NCI-H1436 treated with DMSO at 0.1 percent for 48 hours (cell line): ENCODE measurements at regions not wholly inside any gene's neighbourhood (a gene's known extent, or its start where the extent isn't known, plus 50 kb on each side); places are given as distances from the start of the nearest gene placed in this dataset.

ENCODE experiments used
- DNase-seq: peaks from one replicate; lab custom pipeline; 2025; lab: John Stamatoyannopoulos, UW

- DNase-seq, result no peak
Measured at GRCh38 chr1:38133756-38134155, 87.2 kb upstream of the POU3F1 start.

- DNase-seq, result no peak
Measured at GRCh38 chr1:38133304-38133703, 86.7 kb upstream of the POU3F1 start.

- DNase-seq, result no peak
Measured at GRCh38 chr1:38132681-38133080, 86.1 kb upstream of the POU3F1 start.

GRCh38 chr1:38131024-38131585 is 84.5 kb upstream of the POU3F1 start:
- DNase-seq, result no peak

- DNase-seq, result no peak
Measured at GRCh38 chr1:38129971-38130370, 83.4 kb upstream of the POU3F1 start.

GRCh38 chr1:38129473-38129872 is 82.9 kb upstream of the POU3F1 start:
- DNase-seq, result no peak

GRCh38 chr1:38128926-38129453 is 82.4 kb upstream of the POU3F1 start:
- DNase-seq, result no peak

- no peak for DNase-seq
Measured at GRCh38 chr1:38128511-38128910, 81.9 kb upstream of the POU3F1 start.

- no peak for DNase-seq
Measured at GRCh38 chr1:38127428-38127827, 80.8 kb upstream of the POU3F1 start.

GRCh38 chr1:38126970-38127369 is 80.4 kb upstream of the POU3F1 start:
- no peak for DNase-seq

- no peak for DNase-seq
Measured at GRCh38 chr1:38125837-38126520, 79.4 kb upstream of the POU3F1 start.

- no peak for DNase-seq
Measured at GRCh38 chr1:38125016-38125415, 78.4 kb upstream of the POU3F1 start.

GRCh38 chr1:38123356-38124135 is 77.0 kb upstream of the POU3F1 start:
- DNase-seq, result no peak

- no peak for DNase-seq
Measured at GRCh38 chr1:38121231-38121680, 74.7 kb upstream of the POU3F1 start.

- no peak for DNase-seq
Measured at GRCh38 chr1:38120552-38121230, 74.1 kb upstream of the POU3F1 start.

GRCh38 chr1:38118976-38119375 is 72.4 kb upstream of the POU3F1 start:
- no peak for DNase-seq

- no peak for DNase-seq
Measured at GRCh38 chr1:38117444-38117887, 70.9 kb upstream of the POU3F1 start.

GRCh38 chr1:38115682-38116202 is 69.1 kb upstream of the POU3F1 start:
- DNase-seq, result no peak

- no peak for DNase-seq
Measured at GRCh38 chr1:38115226-38115625, 68.6 kb upstream of the POU3F1 start.

GRCh38 chr1:38114241-38115026 is 67.8 kb upstream of the POU3F1 start:
- DNase-seq, result no peak

GRCh38 chr1:38113159-38113666 is 66.6 kb upstream of the POU3F1 start:
- DNase-seq, result no peak
